HL-60 (cell line): ENCODE measurements at regions not wholly inside any gene's neighbourhood (a gene's known extent, or its start where the extent isn't known, plus 50 kb on each side); places are given as distances from the start of the nearest gene placed in this dataset.

Source experiments
- DNase-seq, 2 experiments: peaks; one replicate each; pipeline ENCODE4 v3.0.0-alpha.2; 2010 to 2020; ENCODE audit warnings: low read depth in 1 of 2, low spot score in 1 of 2
- H3K27ac ChIP-seq: fragments of 250-450 bp; sonication (Bioruptor Pico); replicated peaks from 2 replicates; pipeline ENCODE4 v1.5.1; 2020; ENCODE audit warnings: mild to moderate bottlenecking, moderate library complexity
- H3K27me3 ChIP-seq: fragments of 250-450 bp; sonication (Bioruptor Pico); 2 replicates; pipeline ENCODE4 v1.5.1; 2021; ENCODE audit warnings: mild to moderate bottlenecking, moderate library complexity; ENCODE audit not compliant: insufficient read depth, poor library complexity, severe bottlenecking
- H3K4me3 ChIP-seq: replicated peaks from 2 replicates; pipeline ENCODE4 v1.5.1; 2011; ENCODE audit warnings: mild to moderate bottlenecking, control low read depth, low read length; ENCODE audit not compliant: insufficient read depth
- GABPA ChIP-seq: IDR thresholded peaks from 2 replicates; pipeline ENCODE4 v1.6.1; 2012; ENCODE audit warnings: low read depth
- POLR2AphosphoS5 ChIP-seq: IDR thresholded peaks from 2 replicates; pipeline ENCODE4 v1.6.1; 2012; ENCODE audit warnings: low read depth
- SPI1 ChIP-seq: IDR thresholded peaks from 2 replicates; pipeline ENCODE4 v1.6.1; 2012; ENCODE audit warnings: low read depth, mild to moderate bottlenecking, borderline replicate concordance
- TF ChIP-seq, protein P1 (sequence below): IDR thresholded peaks from 2 replicates; pipeline ENCODE4 v1.6.1; 2012; ENCODE audit warnings: low read depth; ENCODE audit not compliant: insufficient replicate concordance
- TF ChIP-seq, protein P2 (sequence below): IDR thresholded peaks from one replicate; pipeline ENCODE4 v1.5.1; 2011; ENCODE audit warnings: low read length, control low read depth, inconsistent platforms; ENCODE audit not compliant: insufficient read depth

DNA sequence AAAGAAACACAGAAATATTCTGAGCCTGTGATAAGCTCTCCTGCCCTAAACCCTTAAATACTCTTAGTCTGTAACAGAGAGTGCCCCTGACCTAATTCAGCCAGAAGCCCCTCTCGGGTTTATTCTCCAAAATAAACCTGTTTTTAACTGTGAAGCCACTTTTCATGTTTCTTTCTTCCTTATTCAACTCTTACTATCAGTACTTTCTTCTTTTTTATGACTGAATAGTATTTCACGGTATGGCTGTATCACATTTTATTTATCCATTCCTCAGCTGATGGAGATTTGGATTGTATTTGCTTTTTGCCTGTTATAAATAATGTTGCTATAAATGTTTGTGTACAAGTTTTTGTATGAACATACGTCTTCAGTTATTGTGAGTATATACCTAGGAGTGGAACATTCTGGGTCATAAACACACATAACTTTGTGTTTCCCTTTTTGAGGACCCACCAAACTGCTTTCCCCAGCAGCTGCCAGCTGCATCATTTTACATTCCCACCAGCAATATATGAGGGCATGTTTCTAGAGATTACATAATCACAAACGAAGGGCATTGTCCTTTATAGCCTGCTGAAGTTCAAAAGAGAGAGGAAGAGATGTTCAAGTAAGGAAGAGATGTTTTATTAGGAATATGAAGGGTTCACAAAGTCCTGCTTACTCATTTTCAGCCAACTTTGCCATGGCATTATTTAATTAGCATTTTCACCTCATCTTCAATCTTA is 199.4 kb upstream of the NUDT4 start:
- Histone ChIP-seq H3K4me3 (no peak overlapping the region), H3K27ac (no peak overlapping the region), H3K27me3 (no peaks in the 10 kb centered on the region)
- no peak for TF ChIP-seq POLR2AphosphoS5
- DNase-seq, result no peak

DNA sequence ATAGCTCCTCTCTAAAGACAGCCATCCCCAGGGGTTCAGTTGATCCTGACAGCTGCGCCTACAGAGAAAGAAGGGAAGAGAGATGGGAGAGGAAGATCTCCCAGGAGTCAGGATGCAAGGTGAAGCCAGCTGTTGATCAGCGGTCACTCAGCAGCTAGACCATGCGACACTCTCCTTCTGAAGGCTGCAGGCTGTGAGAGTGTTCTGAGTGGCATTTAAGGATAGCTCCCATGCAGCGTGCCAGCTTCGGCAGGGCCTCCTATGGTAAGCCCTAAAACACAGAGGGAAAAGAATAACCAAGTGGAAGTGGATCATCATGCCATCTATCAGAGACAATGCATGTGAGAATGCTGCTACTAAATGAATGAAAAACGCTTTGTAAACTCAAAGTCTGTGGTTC is 197.9 kb upstream of the NUDT4 start:
- H3K27me3 ChIP-seq, result no peaks in the 10 kb centered on the region
- H3K4me3 ChIP-seq, result no peak overlapping the region
- TF ChIP-seq, protein P1, sequence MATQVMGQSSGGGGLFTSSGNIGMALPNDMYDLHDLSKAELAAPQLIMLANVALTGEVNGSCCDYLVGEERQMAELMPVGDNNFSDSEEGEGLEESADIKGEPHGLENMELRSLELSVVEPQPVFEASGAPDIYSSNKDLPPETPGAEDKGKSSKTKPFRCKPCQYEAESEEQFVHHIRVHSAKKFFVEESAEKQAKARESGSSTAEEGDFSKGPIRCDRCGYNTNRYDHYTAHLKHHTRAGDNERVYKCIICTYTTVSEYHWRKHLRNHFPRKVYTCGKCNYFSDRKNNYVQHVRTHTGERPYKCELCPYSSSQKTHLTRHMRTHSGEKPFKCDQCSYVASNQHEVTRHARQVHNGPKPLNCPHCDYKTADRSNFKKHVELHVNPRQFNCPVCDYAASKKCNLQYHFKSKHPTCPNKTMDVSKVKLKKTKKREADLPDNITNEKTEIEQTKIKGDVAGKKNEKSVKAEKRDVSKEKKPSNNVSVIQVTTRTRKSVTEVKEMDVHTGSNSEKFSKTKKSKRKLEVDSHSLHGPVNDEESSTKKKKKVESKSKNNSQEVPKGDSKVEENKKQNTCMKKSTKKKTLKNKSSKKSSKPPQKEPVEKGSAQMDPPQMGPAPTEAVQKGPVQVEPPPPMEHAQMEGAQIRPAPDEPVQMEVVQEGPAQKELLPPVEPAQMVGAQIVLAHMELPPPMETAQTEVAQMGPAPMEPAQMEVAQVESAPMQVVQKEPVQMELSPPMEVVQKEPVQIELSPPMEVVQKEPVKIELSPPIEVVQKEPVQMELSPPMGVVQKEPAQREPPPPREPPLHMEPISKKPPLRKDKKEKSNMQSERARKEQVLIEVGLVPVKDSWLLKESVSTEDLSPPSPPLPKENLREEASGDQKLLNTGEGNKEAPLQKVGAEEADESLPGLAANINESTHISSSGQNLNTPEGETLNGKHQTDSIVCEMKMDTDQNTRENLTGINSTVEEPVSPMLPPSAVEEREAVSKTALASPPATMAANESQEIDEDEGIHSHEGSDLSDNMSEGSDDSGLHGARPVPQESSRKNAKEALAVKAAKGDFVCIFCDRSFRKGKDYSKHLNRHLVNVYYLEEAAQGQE, result no peak
- TF ChIP-seq GABPA (no peak), SPI1 (no peak), POLR2AphosphoS5 (no peak)
- TF ChIP-seq, protein P2, sequence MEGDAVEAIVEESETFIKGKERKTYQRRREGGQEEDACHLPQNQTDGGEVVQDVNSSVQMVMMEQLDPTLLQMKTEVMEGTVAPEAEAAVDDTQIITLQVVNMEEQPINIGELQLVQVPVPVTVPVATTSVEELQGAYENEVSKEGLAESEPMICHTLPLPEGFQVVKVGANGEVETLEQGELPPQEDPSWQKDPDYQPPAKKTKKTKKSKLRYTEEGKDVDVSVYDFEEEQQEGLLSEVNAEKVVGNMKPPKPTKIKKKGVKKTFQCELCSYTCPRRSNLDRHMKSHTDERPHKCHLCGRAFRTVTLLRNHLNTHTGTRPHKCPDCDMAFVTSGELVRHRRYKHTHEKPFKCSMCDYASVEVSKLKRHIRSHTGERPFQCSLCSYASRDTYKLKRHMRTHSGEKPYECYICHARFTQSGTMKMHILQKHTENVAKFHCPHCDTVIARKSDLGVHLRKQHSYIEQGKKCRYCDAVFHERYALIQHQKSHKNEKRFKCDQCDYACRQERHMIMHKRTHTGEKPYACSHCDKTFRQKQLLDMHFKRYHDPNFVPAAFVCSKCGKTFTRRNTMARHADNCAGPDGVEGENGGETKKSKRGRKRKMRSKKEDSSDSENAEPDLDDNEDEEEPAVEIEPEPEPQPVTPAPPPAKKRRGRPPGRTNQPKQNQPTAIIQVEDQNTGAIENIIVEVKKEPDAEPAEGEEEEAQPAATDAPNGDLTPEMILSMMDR, result no peak
- no peak overlapping the region for H3K27ac ChIP-seq
- DNase-seq, result no peak

DNA sequence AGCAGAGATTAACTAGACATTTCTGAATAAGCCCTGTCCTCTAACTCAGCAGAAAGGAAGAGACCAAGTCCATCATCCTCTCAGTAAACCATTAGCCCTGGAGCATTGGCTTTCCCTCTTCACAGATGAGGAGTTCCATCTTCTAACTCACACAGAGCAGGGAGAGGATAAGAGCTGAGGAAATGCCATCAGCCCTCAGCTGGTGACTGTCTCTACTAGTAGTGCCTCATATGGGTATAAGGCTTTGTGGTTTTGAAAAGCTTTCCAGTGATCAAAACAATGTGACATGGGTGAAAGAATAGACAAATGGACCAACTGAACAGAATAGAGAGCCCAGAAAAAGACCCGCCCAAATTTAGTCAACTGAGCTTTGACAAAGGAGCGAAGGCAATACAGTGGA is 197.2 kb upstream of the NUDT4 start:
- TF ChIP-seq SPI1 (no peak), GABPA (no peak), POLR2AphosphoS5 (no peak)
- TF ChIP-seq, protein P2, result no peak
- TF ChIP-seq, protein P1, result no peak
- H3K4me3 ChIP-seq, result no peak overlapping the region
- H3K27me3 ChIP-seq, result no peaks in the 10 kb centered on the region
- no peak for DNase-seq
- no peak overlapping the region for H3K27ac ChIP-seq

DNA sequence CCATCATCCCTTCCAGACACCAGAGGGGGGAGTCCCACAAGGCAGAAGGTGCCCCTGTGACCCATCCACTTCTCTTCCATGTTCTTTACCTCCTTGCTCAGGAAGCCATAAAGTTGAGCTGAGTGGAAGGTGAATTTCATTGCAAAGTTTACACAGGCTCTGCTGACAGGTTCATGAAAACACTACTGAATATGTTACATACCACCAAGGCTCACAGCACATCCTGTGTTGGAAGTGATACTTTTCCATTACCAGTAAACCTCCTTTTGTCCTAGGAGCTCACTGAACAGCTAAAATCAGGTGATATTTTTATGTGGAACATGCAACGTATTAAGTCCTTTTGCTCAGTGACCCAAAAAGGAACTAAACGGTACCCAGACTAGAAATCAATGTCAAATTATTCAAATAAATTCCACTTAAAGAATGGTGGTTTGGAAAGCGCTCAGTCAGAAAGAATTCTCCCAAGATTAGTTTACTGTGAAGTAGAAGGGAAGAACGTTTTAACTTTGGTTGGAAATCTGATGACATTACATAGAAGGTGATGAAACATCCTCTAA is 196.2 kb upstream of the NUDT4 start:
- TF ChIP-seq SPI1 (no peak), GABPA (no peak), POLR2AphosphoS5 (no peak)
- TF ChIP-seq, protein P2, result no peak
- TF ChIP-seq, protein P1, result no peak
- no peak overlapping the region for H3K4me3 ChIP-seq
- H3K27me3 ChIP-seq, result no peaks in the 10 kb centered on the region
- DNase-seq, result no peak
- H3K27ac ChIP-seq, result no peak overlapping the region
